CD14-positive monocyte (primary cell): ENCODE measurements at regions not wholly inside any gene's neighbourhood (a gene's known extent, or its start where the extent isn't known, plus 50 kb on each side); places are given as distances from the start of the nearest gene placed in this dataset.
"Not testable (repeated sequence)": the region's sequence is repeated elsewhere in the genome, so short reads cannot be mapped to it uniquely, and the experiment has no call there.

Source experiments
- DNase-seq, 3 donors: peaks; one replicate each; pipeline ENCODE4 v3.0.0-alpha.2; 2011 to 2022
- H2AFZ ChIP-seq: 2 replicates; pipeline ENCODE4 v1.6.0; 2012; ENCODE audit warnings: mild to moderate bottlenecking, low read depth, low read length, inconsistent platforms; ENCODE audit not compliant: insufficient read depth, poor library complexity, severe bottlenecking
- H3K27ac ChIP-seq, 2 donors: 1 replicate in 1 of 2; 2 replicates in 1 of 2; pipeline ENCODE4 v1.5.1; 2012 to 2013; ENCODE audit warnings: low read length in 2 of 2, control low read depth in 1 of 2, inconsistent platforms in 1 of 2, low read depth in 1 of 2, mild to moderate bottlenecking in 1 of 2
- H3K27me3 ChIP-seq, 2 donors: one replicate each; pipeline versions ENCODE4 v1.6.0 to v1.6.1; 2011 to 2013; ENCODE audit warnings: low read length in 2 of 2; ENCODE audit not compliant: control insufficient read depth in 2 of 2, insufficient read depth in 2 of 2
- H3K36me3 ChIP-seq, 2 donors: replicated peaks in 1 of 2; 1 replicate in 1 of 2; 2 replicates in 1 of 2; pipeline versions ENCODE4 v1.5.1 to v1.6.1; 2012 to 2013; ENCODE audit warnings: low read length in 2 of 2, control low read depth in 1 of 2, inconsistent platforms in 1 of 2, mild to moderate bottlenecking in 1 of 2; ENCODE audit not compliant: insufficient read depth in 2 of 2, control insufficient read depth in 1 of 2
- H3K4me1 ChIP-seq, 2 donors: 1 replicate in 1 of 2; 2 replicates in 1 of 2; pipeline versions ENCODE4 v1.5.1 to v1.6.1; 2012 to 2013; ENCODE audit warnings: low read length in 2 of 2, control low read depth in 1 of 2, inconsistent platforms in 1 of 2, mild to moderate bottlenecking in 1 of 2, moderate library complexity in 1 of 2; ENCODE audit not compliant: insufficient read depth in 2 of 2, control insufficient read depth in 1 of 2
- H3K4me2 ChIP-seq: replicated peaks from 2 replicates; pipeline ENCODE3; 2012; ENCODE audit warnings: low read length, moderate library complexity, mild to moderate bottlenecking; ENCODE audit not compliant: poor library complexity, severe bottlenecking; ENCODE audit errors: extremely low read depth
- H3K4me3 ChIP-seq, 3 experiments: fragments of 200-600 bp in 1 of 3; sonication (generic) in 1 of 3; replicated peaks in 1 of 3; 1 replicate in 2 of 3; 2 replicates in 1 of 3; pipeline ENCODE4 v1.5.1; 2011 to 2013; ENCODE audit warnings: low read length in 3 of 3, mild to moderate bottlenecking in 3 of 3, control low read depth in 2 of 3, low read depth in 2 of 3, inconsistent platforms in 1 of 3, moderate library complexity in 1 of 3
- H3K79me2 ChIP-seq: 2 replicates; pipeline ENCODE4 v1.6.0; 2012; ENCODE audit warnings: mild to moderate bottlenecking, control low read depth, inconsistent platforms, low read length, moderate library complexity; ENCODE audit not compliant: insufficient read depth
- H3K9ac ChIP-seq: 2 replicates; pipeline ENCODE4 v1.6.0; 2017; ENCODE audit warnings: low read length, mild to moderate bottlenecking; ENCODE audit not compliant: insufficient read depth, poor library complexity, severe bottlenecking
- H3K9me3 ChIP-seq, 2 donors: replicated peaks in 1 of 2; 1 replicate in 1 of 2; 2 replicates in 1 of 2; pipeline versions ENCODE4 v1.5.1 to v1.6.1; 2012 to 2013; ENCODE audit warnings: low read length in 2 of 2, control low read depth in 1 of 2; ENCODE audit not compliant: control insufficient read depth in 1 of 2, insufficient read depth in 1 of 2
- H4K20me1 ChIP-seq: 2 replicates; pipeline ENCODE4 v1.6.0; 2012; ENCODE audit warnings: mild to moderate bottlenecking, low read length, control low read depth, moderate library complexity; ENCODE audit not compliant: insufficient read depth
- H3K27ac Mint-ChIP-seq, 7 donors: one replicate each; pipeline ENCODE4 v1.8.0; 2020; ENCODE audit warnings: mild to moderate bottlenecking in 7 of 7, mixed read lengths in 7 of 7, moderate library complexity in 6 of 7, inconsistent platforms in 2 of 7
- H3K27me3 Mint-ChIP-seq, 3 donors: one replicate each; pipeline ENCODE4 v1.8.0; 2021 to 2022; ENCODE audit warnings: low read depth in 3 of 3, mild to moderate bottlenecking in 3 of 3, mixed read lengths in 3 of 3, moderate library complexity in 3 of 3, inconsistent platforms in 1 of 3
- H3K36me3 Mint-ChIP-seq, 2 donors: one replicate each; pipeline ENCODE4 v1.8.0; 2020; ENCODE audit warnings: mixed read lengths in 2 of 2, inconsistent platforms in 1 of 2, mild to moderate bottlenecking in 1 of 2
- H3K4me1 Mint-ChIP-seq: one replicate; pipeline ENCODE4 v1.8.0; 2020; ENCODE audit warnings: mild to moderate bottlenecking, mixed read lengths
- H3K4me3 Mint-ChIP-seq, 2 donors: one replicate each; pipeline ENCODE4 v1.8.0; 2020; ENCODE audit warnings: mild to moderate bottlenecking in 2 of 2, mixed read lengths in 2 of 2, moderate library complexity in 1 of 2
- H3K9me3 Mint-ChIP-seq, 7 donors: one replicate each; pipeline ENCODE4 v1.8.0; 2020 to 2022; ENCODE audit warnings: mixed read lengths in 7 of 7, mild to moderate bottlenecking in 6 of 7, moderate library complexity in 6 of 7, inconsistent platforms in 2 of 7
- CTCF ChIP-seq: fragments of 200-600 bp; IDR thresholded peaks from one replicate; pipeline ENCODE4 v1.8.0; 2022; ENCODE audit warnings: antibody characterized with exemption, mild to moderate bottlenecking
- WGBS: methylation state at CpG from one replicate; pipeline ENCODE4 v1.1.5; 2013; ENCODE audit warnings: missing lambda C conversion rate; ENCODE audit not compliant: insufficient coverage; 5-methylcytosine and 5-hydroxymethylcytosine counted together
- intact Hi-C, 2 donors: fragments of 100-400 bp; cut with micrococcal nuclease; formaldehyde crosslinking; loops; one replicate each; pipeline versions ENCODE4 v1.15.0 to v1.15.1; 2023

- Histone ChIP-seq H2AFZ (no peak overlapping the region), H3K4me2 (no peak overlapping the region), H3K27ac (no peak overlapping the region), H3K79me2 (no peaks in the 10 kb centered on the region), H3K9ac (no peak overlapping the region), H3K4me1 (peaks cover 11 to 13% of the 10 kb centered on the region in 2 donors), H3K9me3 (no peaks in the 10 kb centered on the region), H3K27me3 (no peaks in the 10 kb centered on the region), H4K20me1 (no peaks in the 10 kb centered on the region), H3K4me3 (no peak overlapping the region), H3K36me3 (no peaks in the 10 kb centered on the region)
- DNase-seq: no peak
- H3K9me3 Mint-ChIP-seq: peaks cover 0 to 2% (median 0%) of the 10 kb centered on the region in 7 donors
- H3K27me3 Mint-ChIP-seq: no peaks in the 10 kb centered on the region
- no peaks in the 10 kb centered on the region for H3K36me3 Mint-ChIP-seq
- H3K4me1 Mint-ChIP-seq: peaks cover 18% of the 10 kb centered on the region
- 100% methylated on average over 1 of the region's 3 CpGs for WGBS
- no peak overlapping the region for H3K27ac Mint-ChIP-seq
- intact Hi-C loops: no loop called here
- no peak for TF ChIP-seq CTCF
- H3K4me3 Mint-ChIP-seq: no peak overlapping the region
Observed at GRCh38 chr3:18207226-18207625, 217.9 kb downstream of the SATB1 start.

- H2AFZ ChIP-seq, H3K27ac Mint-ChIP-seq, H4K20me1 ChIP-seq, H3K27me3 Mint-ChIP-seq, H3K79me2 ChIP-seq, H3K4me2 ChIP-seq, H3K4me3 ChIP-seq, H3K4me3 Mint-ChIP-seq, H3K9me3 ChIP-seq, H3K9ac ChIP-seq, H3K27ac ChIP-seq, DNase-seq, H3K36me3 Mint-ChIP-seq, H3K27me3 ChIP-seq, H3K36me3 ChIP-seq, intact Hi-C loops: not testable (repeated sequence)
- H3K4me1 ChIP-seq: peaks cover 11 to 13% of the 10 kb centered on the region in 2 donors
- 100% methylated on average over 1 of the region's 9 CpGs for WGBS
- peaks cover 0 to 11% (median 1%) of the 10 kb centered on the region in 7 donors for H3K9me3 Mint-ChIP-seq
- H3K4me1 Mint-ChIP-seq: peaks cover 18% of the 10 kb centered on the region
Observed at GRCh38 chr3:18205701-18206100, 219.4 kb downstream of the SATB1 start.
